T-cell (primary cell): ENCODE measurements at regions not wholly inside any gene's neighbourhood (a gene's known extent, or its start where the extent isn't known, plus 50 kb on each side); places are given as distances from the start of the nearest gene placed in this dataset.

ENCODE experiments used
- ATAC-seq, 4 experiments: fragments of 200-7000 bp in 3 of 4; fragments of 150-1000 bp in 1 of 4; cut with Tn5 transposase; replicated peaks in 1 of 4; 1 replicate in 3 of 4; 2 replicates in 1 of 4; pipeline ENCODE4 v1.10.0; 2021; ENCODE audit warnings: moderate library complexity in 3 of 4, mild to moderate bottlenecking in 2 of 4, moderate number of reproducible peaks in 1 of 4
- CTCF ChIA-PET, 2 donors: fragments of 300-600 bp; sonication (Branson Sonifier 250); formaldehyde crosslinking; loops; one replicate each; lab custom pipeline; 2022; ENCODE audit warnings: antibody characterized with exemption in 2 of 2; lab: Charles Lee
- POLR2A ChIA-PET, 2 donors: fragments of 300-600 bp; sonication (Branson Sonifier 250); formaldehyde crosslinking; loops; one replicate each; lab custom pipeline; 2022; ENCODE audit warnings: antibody characterized with exemption in 2 of 2; lab: Charles Lee
- DNase-seq, 35 experiments: peaks; one replicate each; pipeline versions ENCODE4 v3.0.0 to v3.0.0-alpha.2; 2013 to 2023
- H3K27ac ChIP-seq: one replicate; pipeline ENCODE4 v1.5.1; 2013; ENCODE audit warnings: low read length
- H3K27me3 ChIP-seq, 2 experiments: replicated peaks in 1 of 2; 1 replicate in 1 of 2; 2 replicates in 1 of 2; pipeline versions ENCODE4 v1.6.1 to v1.7.0; 2013; ENCODE audit warnings: low read length in 1 of 2, mixed read lengths in 1 of 2; ENCODE audit not compliant: control insufficient read depth in 2 of 2, insufficient read depth in 2 of 2; ENCODE audit errors: extremely low read depth in 1 of 2
- H3K36me3 ChIP-seq, 2 donors: 1 replicate in 1 of 2; 2 replicates in 1 of 2; pipeline versions ENCODE4 v1.6.1 to v1.7.0; 2013; ENCODE audit warnings: low read length in 1 of 2; ENCODE audit not compliant: control insufficient read depth in 2 of 2, insufficient read depth in 1 of 2; ENCODE audit errors: extremely low read depth in 1 of 2
- H3K4me1 ChIP-seq, 2 experiments: 1 replicate in 1 of 2; 2 replicates in 1 of 2; pipeline versions ENCODE4 v1.6.1 to v1.7.0; 2013; ENCODE audit warnings: low read length in 2 of 2, mixed read lengths in 1 of 2; ENCODE audit not compliant: insufficient read depth in 2 of 2, control insufficient read depth in 1 of 2; ENCODE audit errors: extremely low read depth in 1 of 2
- H3K4me3 ChIP-seq, 2 donors: 1 replicate in 1 of 2; 2 replicates in 1 of 2; pipeline versions ENCODE4 v1.5.1 to v1.7.0; 2013; ENCODE audit warnings: mild to moderate bottlenecking in 2 of 2, low read length in 1 of 2, moderate library complexity in 1 of 2; ENCODE audit not compliant: control insufficient read depth in 1 of 2; ENCODE audit errors: extremely low read depth in 1 of 2
- H3K9me3 ChIP-seq: 2 replicates; pipeline ENCODE4 v1.7.0; 2013
- H3K27ac Mint-ChIP-seq, 2 donors: one replicate each; pipeline ENCODE4 v1.8.0; 2020 to 2021; ENCODE audit warnings: mild to moderate bottlenecking in 2 of 2, mixed read lengths in 2 of 2
- H3K27me3 Mint-ChIP-seq, 2 donors: one replicate each; pipeline ENCODE4 v1.8.0; 2021 to 2022; ENCODE audit warnings: mixed read lengths in 2 of 2
- H3K36me3 Mint-ChIP-seq: one replicate; pipeline ENCODE4 v1.8.0; 2021; ENCODE audit warnings: mixed read lengths
- H3K4me1 Mint-ChIP-seq, 3 donors: one replicate each; pipeline ENCODE4 v1.8.0; 2020 to 2022; ENCODE audit warnings: mixed read lengths in 3 of 3, mild to moderate bottlenecking in 1 of 3
- H3K4me3 Mint-ChIP-seq, 3 donors: one replicate each; pipeline ENCODE4 v1.8.0; 2020 to 2022; ENCODE audit warnings: mild to moderate bottlenecking in 3 of 3, mixed read lengths in 3 of 3, moderate library complexity in 3 of 3
- H3K9me3 Mint-ChIP-seq, 3 donors: one replicate each; pipeline ENCODE4 v1.8.0; 2020 to 2022; ENCODE audit warnings: mixed read lengths in 3 of 3
- WGBS: methylation state at CpG from one replicate; pipeline ENCODE4 v1.1.5; 2013; ENCODE audit warnings: missing lambda C conversion rate; ENCODE audit not compliant: insufficient coverage; 5-methylcytosine and 5-hydroxymethylcytosine counted together

DNA sequence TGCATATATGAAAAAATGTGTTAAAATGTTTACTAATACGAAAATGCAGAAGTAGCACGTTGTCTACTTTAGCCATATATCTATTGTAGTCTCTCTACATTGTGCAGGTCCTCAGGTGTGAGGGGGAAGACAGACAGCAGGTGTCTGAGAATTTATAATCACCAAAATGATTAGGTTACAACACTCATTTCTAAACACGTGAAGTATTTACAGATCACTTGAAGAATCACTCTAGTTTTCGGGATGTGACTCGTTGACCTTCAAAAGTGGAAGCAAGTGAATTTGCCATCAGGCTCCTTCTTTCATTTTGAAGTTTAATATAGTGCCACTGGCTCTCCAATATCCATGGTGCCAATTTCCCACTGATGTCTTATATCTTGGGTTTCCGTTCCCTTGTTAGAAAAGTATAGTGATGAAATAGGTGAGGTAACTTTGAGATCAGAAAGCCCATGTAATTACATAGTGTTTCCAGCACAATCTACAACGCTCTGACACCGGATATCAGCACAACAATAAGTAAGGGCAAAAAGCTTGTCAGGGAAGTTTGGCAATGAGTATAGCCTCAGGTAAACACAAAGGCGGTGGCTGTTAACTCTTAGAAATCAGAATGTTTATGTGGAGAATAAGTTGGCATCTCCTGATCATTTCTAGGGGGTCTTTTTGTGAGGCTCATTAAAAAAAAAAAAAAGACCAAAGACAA lies 57.5 kb upstream of the SP4 start:
- Mint-ChIP-seq H3K27ac (no peak overlapping the region), H3K9me3 (peaks cover 0 to 5% (median 0%) of the 10 kb centered on the region in 3 donors), H3K36me3 (no peaks in the 10 kb centered on the region), H3K27me3 (no peaks in the 10 kb centered on the region), H3K4me3 (no peak overlapping the region), H3K4me1 (peaks cover 0 to 16% (median 14%) of the 10 kb centered on the region in 3 donors)
- no peak overlapping the region for H3K27ac ChIP-seq
- DNase-seq (no peak), ATAC-seq (no peak)
- POLR2A ChIA-PET, result no interaction called here
- 50% methylated on average over 4 of the region's 9 CpGs for WGBS
- H3K9me3 ChIP-seq, result no peaks in the 10 kb centered on the region
- H3K36me3 ChIP-seq, result no peaks in the 10 kb centered on the region
- no peaks in the 10 kb centered on the region for H3K4me1 ChIP-seq
- H3K4me3 ChIP-seq, result no peak overlapping the region
- no peaks in the 10 kb centered on the region for H3K27me3 ChIP-seq
- CTCF ChIA-PET, result interaction anchor here in 1 of 2 donors (0.5 kb wide), 1 partner anchor 667 kb away, joined by 3 read pairs; no protein-coding TSS in a partner anchor

DNA sequence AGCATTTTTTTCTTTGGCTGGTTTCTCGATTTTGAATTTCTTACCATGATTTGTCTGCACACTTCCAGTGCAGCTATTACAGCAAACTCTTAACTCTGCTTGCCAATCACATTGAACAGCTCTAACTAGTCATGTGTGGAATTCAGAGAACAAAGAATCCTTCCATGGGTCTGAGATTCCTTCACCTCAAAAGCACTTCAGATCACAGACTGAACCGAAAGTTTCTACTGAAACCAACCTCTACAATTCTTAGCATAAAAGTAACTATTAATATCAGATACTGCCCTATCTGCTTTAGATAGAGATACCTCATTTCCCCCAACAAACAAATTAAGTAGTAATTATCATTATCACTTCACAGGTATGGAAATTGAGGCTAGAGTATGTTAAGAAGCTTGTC lies 56.5 kb upstream of the SP4 start:
- Histone ChIP-seq H3K9me3 (no peaks in the 10 kb centered on the region), H3K4me1 (no peaks in the 10 kb centered on the region), H3K27ac (no peak overlapping the region), H3K4me3 (no peak overlapping the region), H3K36me3 (no peaks in the 10 kb centered on the region), H3K27me3 (no peaks in the 10 kb centered on the region)
- Mint-ChIP-seq H3K9me3 (peaks cover 0 to 6% (median 0%) of the 10 kb centered on the region in 3 donors), H3K4me3 (no peak overlapping the region), H3K4me1 (peaks cover 0 to 8% (median 5%) of the 10 kb centered on the region in 3 donors), H3K36me3 (no peaks in the 10 kb centered on the region), H3K27me3 (no peaks in the 10 kb centered on the region), H3K27ac (no peak overlapping the region)
- ChIA-PET POLR2A (no interaction called here), CTCF (no interaction called here)
- DNase-seq, result no peak
- ATAC-seq, result no peak
- 70% methylated on average over 2 of the region's 2 CpGs for WGBS

DNA sequence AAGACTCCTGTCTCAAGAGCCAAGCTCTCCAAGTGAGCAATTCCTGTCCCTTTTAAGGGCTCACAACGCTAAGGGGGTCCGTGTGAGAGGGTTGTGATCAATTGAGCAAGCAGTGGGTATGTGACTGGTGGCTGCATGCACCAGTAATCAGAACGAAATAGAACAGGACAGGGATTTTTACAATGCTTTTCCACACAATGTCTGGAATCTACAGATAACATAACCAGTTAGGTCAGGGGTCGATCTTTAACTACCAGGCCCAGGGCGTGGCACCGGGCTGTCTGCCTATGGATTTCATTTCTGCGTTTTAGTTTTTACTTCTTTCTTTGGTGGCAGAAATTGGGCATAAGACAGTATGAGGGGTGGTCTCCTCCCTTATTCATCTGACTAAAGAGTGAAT lies 54.9 kb upstream of the SP4 start:
- Histone ChIP-seq H3K36me3 (no peaks in the 10 kb centered on the region), H3K4me3 (no peak overlapping the region), H3K9me3 (no peaks in the 10 kb centered on the region), H3K27ac (no peak overlapping the region), H3K4me1 (no peaks in the 10 kb centered on the region), H3K27me3 (no peaks in the 10 kb centered on the region)
- Mint-ChIP-seq H3K4me1 (no peaks in the 10 kb centered on the region), H3K36me3 (peaks cover 5% of the 10 kb centered on the region), H3K4me3 (no peak overlapping the region), H3K9me3 (peaks cover 6 to 23% (median 14%) of the 10 kb centered on the region in 3 donors), H3K27ac (no peak overlapping the region), H3K27me3 (no peaks in the 10 kb centered on the region)
- no CpG with 5 or more reads among the region's 7 CpGs for WGBS
- ATAC-seq (no peak), DNase-seq (no peak)
- ChIA-PET CTCF (no interaction called here), POLR2A (no interaction called here)

- DNase-seq (no peak), ATAC-seq (no peak)
- Mint-ChIP-seq H3K9me3 (peaks cover 8 to 26% (median 18%) of the 10 kb centered on the region in 3 donors), H3K4me1 (no peaks in the 10 kb centered on the region), H3K36me3 (peaks cover 5% of the 10 kb centered on the region), H3K27me3 (no peaks in the 10 kb centered on the region), H3K4me3 (no peak overlapping the region), H3K27ac (no peak overlapping the region)
- no peak overlapping the region for H3K27ac ChIP-seq
- no peaks in the 10 kb centered on the region for H3K36me3 ChIP-seq
- no peak overlapping the region for H3K4me3 ChIP-seq
- ChIA-PET CTCF (no interaction called here), POLR2A (interaction anchor here in 1 of 2 donors (0.9 kb wide), 1 partner anchor 9 kb away, joined by 3 read pairs; no protein-coding TSS in a partner anchor)
- no CpG with 5 or more reads among the region's 2 CpGs for WGBS
- H3K4me1 ChIP-seq, result no peaks in the 10 kb centered on the region
- H3K9me3 ChIP-seq, result no peaks in the 10 kb centered on the region
- H3K27me3 ChIP-seq, result no peaks in the 10 kb centered on the region
These were observed 53.7 kb upstream of the SP4 start for GRCh38 chr7:21374134-21374533.

DNA sequence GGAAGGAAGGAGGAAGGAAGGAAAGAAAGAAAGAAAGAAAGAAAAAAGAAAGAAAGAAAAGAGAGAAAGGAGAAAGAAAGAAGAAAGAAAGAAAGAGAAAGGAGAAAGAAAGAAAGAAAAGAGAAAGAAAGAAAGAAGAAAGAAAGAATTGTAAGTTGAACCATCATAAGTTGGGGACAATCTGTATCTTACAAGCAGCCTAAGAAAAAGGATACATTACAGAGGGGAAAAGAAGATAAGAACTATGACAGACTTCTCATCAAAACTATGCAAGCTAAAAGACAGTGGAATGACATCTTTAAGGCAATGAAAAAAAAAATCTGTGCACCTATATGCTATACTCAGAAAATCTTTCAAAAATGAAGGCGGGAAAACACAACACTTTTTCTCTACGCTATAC lies 50.3 kb upstream of the SP4 start:
- peaks cover 8 to 26% (median 18%) of the 10 kb centered on the region in 3 donors for H3K9me3 Mint-ChIP-seq
- H3K4me1 ChIP-seq, result peaks cover 0 to 2% of the 10 kb centered on the region in 2 experiments
- DNase-seq, result no peak
- H3K36me3 Mint-ChIP-seq, result peaks cover 5% of the 10 kb centered on the region
- H3K4me1 Mint-ChIP-seq, result peaks cover 0 to 8% (median 0%) of the 10 kb centered on the region in 3 donors
- H3K4me3 ChIP-seq, result no peak overlapping the region
- no peaks in the 10 kb centered on the region for H3K27me3 ChIP-seq
- no peak overlapping the region for H3K4me3 Mint-ChIP-seq
- no peak overlapping the region for H3K27ac ChIP-seq
- ChIA-PET CTCF (interaction anchor here in 1 of 2 donors (1.2 kb wide), 1 partner anchor 25 kb away, joined by 3 read pairs; no protein-coding TSS in a partner anchor), POLR2A (no interaction called here)
- no peak overlapping the region for H3K27ac Mint-ChIP-seq
- 80% methylated on average over 1 of the region's 2 CpGs for WGBS
- no peak for ATAC-seq
- no peaks in the 10 kb centered on the region for H3K36me3 ChIP-seq
- H3K9me3 ChIP-seq, result no peaks in the 10 kb centered on the region
- no peaks in the 10 kb centered on the region for H3K27me3 Mint-ChIP-seq
